Trophoblast cell (in vitro differentiated cells and primary cell): ENCODE measurements at regions not wholly inside any gene's neighbourhood (a gene's known extent, or its start where the extent isn't known, plus 50 kb on each side); places are given as distances from the start of the nearest gene placed in this dataset.

Experiments
- DNase-seq, 2 donors: peaks; one replicate each; pipeline ENCODE4 v3.0.0-alpha.2; 2016
- H2AFZ ChIP-seq: 2 replicates; pipeline ENCODE4 v1.6.1; 2013; ENCODE audit warnings: low read length, moderate library complexity, mild to moderate bottlenecking; ENCODE audit not compliant: insufficient read depth, poor library complexity
- H2AK5ac ChIP-seq: 2 replicates; pipeline ENCODE4 v1.6.1; 2013; ENCODE audit warnings: mild to moderate bottlenecking, low read length
- H2BK120ac ChIP-seq: 2 replicates; pipeline ENCODE4 v1.6.1; 2013; ENCODE audit warnings: low read length, mild to moderate bottlenecking, moderate library complexity; ENCODE audit not compliant: insufficient read depth, poor library complexity
- H2BK12ac ChIP-seq: 2 replicates; pipeline ENCODE4 v1.6.1; 2013; ENCODE audit warnings: mild to moderate bottlenecking, low read length, moderate library complexity
- H2BK5ac ChIP-seq: 2 replicates; pipeline ENCODE4 v1.6.1; 2013; ENCODE audit warnings: low read length, low read depth, moderate library complexity, mild to moderate bottlenecking; ENCODE audit not compliant: poor library complexity
- H3K14ac ChIP-seq: 2 replicates; pipeline ENCODE4 v1.6.1; 2013; ENCODE audit warnings: mild to moderate bottlenecking, low read length
- H3K18ac ChIP-seq: 2 replicates; pipeline ENCODE4 v1.6.1; 2013; ENCODE audit warnings: mild to moderate bottlenecking, low read length
- H3K23ac ChIP-seq: 2 replicates; pipeline ENCODE4 v1.6.1; 2013; ENCODE audit warnings: low read length
- H3K27ac ChIP-seq: 2 replicates; pipeline ENCODE4 v1.5.1; 2013; ENCODE audit warnings: low read depth, mild to moderate bottlenecking, inconsistent platforms, low read length, moderate library complexity
- H3K27me3 ChIP-seq: 2 replicates; pipeline ENCODE4 v1.6.1; 2013; ENCODE audit warnings: inconsistent platforms, mild to moderate bottlenecking, low read length, moderate library complexity; ENCODE audit not compliant: insufficient read depth
- H3K36me3 ChIP-seq, 2 experiments: 1 replicate in 1 of 2; 2 replicates in 1 of 2; pipeline ENCODE4 v1.6.1; 2013; ENCODE audit warnings: low read length in 2 of 2, mild to moderate bottlenecking in 2 of 2, moderate library complexity in 1 of 2; ENCODE audit not compliant: insufficient read depth in 2 of 2, control insufficient read depth in 1 of 2
- H3K4ac ChIP-seq: 2 replicates; pipeline ENCODE4 v1.6.1; 2013; ENCODE audit warnings: low read depth, mild to moderate bottlenecking, low read length, moderate library complexity
- H3K4me1 ChIP-seq, 2 experiments: 1 replicate in 1 of 2; 2 replicates in 1 of 2; pipeline ENCODE4 v1.6.1; 2013; ENCODE audit warnings: low read length in 2 of 2, mild to moderate bottlenecking in 2 of 2, moderate library complexity in 1 of 2; ENCODE audit not compliant: insufficient read depth in 2 of 2, control insufficient read depth in 1 of 2
- H3K4me2 ChIP-seq: 2 replicates; pipeline ENCODE4 v1.6.1; 2013; ENCODE audit warnings: inconsistent platforms, mild to moderate bottlenecking, low read length, moderate library complexity
- H3K4me3 ChIP-seq: 2 replicates; pipeline ENCODE4 v1.5.1; 2013; ENCODE audit warnings: mild to moderate bottlenecking, low read depth, low read length, inconsistent platforms
- H3K79me1 ChIP-seq: one replicate; pipeline ENCODE4 v1.6.1; 2013; ENCODE audit warnings: low read length
- H3K79me2 ChIP-seq: 2 replicates; pipeline ENCODE4 v1.6.1; 2013; ENCODE audit warnings: low read length, mild to moderate bottlenecking; ENCODE audit not compliant: control insufficient read depth, insufficient read depth, poor library complexity
- H3K9ac ChIP-seq: 2 replicates; pipeline ENCODE4 v1.6.1; 2013; ENCODE audit warnings: mild to moderate bottlenecking, low read length
- H3K9me3 ChIP-seq: 2 replicates; pipeline ENCODE4 v1.6.1; 2013; ENCODE audit warnings: low read depth, mild to moderate bottlenecking, control low read depth, inconsistent platforms, low read length; ENCODE audit not compliant: insufficient read depth
- H4K12ac ChIP-seq: 2 replicates; pipeline ENCODE4 v1.6.1; 2013; ENCODE audit warnings: low read depth, mild to moderate bottlenecking, low read length, moderate library complexity
- H4K8ac ChIP-seq: 2 replicates; pipeline ENCODE4 v1.6.1; 2013; ENCODE audit warnings: low read depth, mild to moderate bottlenecking, low read length, moderate library complexity
- H4K91ac ChIP-seq: one replicate; pipeline ENCODE4 v1.6.1; 2013; ENCODE audit warnings: low read depth, mild to moderate bottlenecking, low read length, moderate library complexity
- WGBS: extraction: QIAGEN DNeasy Blood & Tissue Kit; methylation state at CpG from one replicate; pipeline ENCODE4 v1.1.7; 2013; ENCODE audit warnings: missing lambda C conversion rate; ENCODE audit not compliant: insufficient read length, insufficient coverage; ENCODE audit errors: extremely low coverage; 5-methylcytosine and 5-hydroxymethylcytosine counted together

GRCh38 chr7:36090976-36091873, 61.8 kb upstream of the EEPD1 start:
- Histone ChIP-seq H2AFZ (no peak overlapping the region), H2AK5ac (peak overlapping the region; percentile 41), H3K14ac (peak overlapping the region; percentile 14), H3K4me3 (no peak overlapping the region), H4K8ac (peak overlapping the region; percentile 4), H3K9ac (no peak overlapping the region), H2BK120ac (peak overlapping the region; percentile 24), H2BK12ac (peak overlapping the region; percentile 24), H4K12ac (no peak overlapping the region), H4K91ac (peak overlapping the region; percentile 43), H3K4me1 (peaks cover 0 to 2% of the 10 kb centered on the region in 2 experiments), H3K27me3 (no peaks in the 10 kb centered on the region), H3K79me2 (peaks cover 2% of the 10 kb centered on the region), H3K4ac (no peak overlapping the region), H3K9me3 (peaks cover 5% of the 10 kb centered on the region), H2BK5ac (no peak overlapping the region), H3K36me3 (no peaks in the 10 kb centered on the region), H3K4me2 (no peak overlapping the region), H3K27ac (peak overlapping the region; percentile 46), H3K23ac (no peak overlapping the region), H3K18ac (no peak overlapping the region), H3K79me1 (peaks cover 4% of the 10 kb centered on the region)
- no peak for DNase-seq
- no CpG with 5 or more reads among the region's 9 CpGs for WGBS

GRCh38 chr7:36091874-36092176, 61.2 kb upstream of the EEPD1 start:
- Histone ChIP-seq H3K4me2 (no peak overlapping the region), H3K4me1 (peaks cover 0 to 2% of the 10 kb centered on the region in 2 experiments), H4K91ac (peak overlapping the region; percentile 34), H3K27me3 (no peaks in the 10 kb centered on the region), H3K4me3 (no peak overlapping the region), H3K9ac (no peak overlapping the region), H3K23ac (no peak overlapping the region), H4K8ac (peak overlapping the region; percentile 4), H3K79me2 (peaks cover 2% of the 10 kb centered on the region), H2AK5ac (peak overlapping the region; percentile 41), H2BK5ac (no peak overlapping the region), H3K4ac (no peak overlapping the region), H3K9me3 (peaks cover 5% of the 10 kb centered on the region), H3K18ac (no peak overlapping the region), H3K79me1 (peaks cover 4% of the 10 kb centered on the region), H3K36me3 (no peaks in the 10 kb centered on the region), H3K27ac (peak overlapping the region; percentile 46), H2BK12ac (no peak overlapping the region), H2BK120ac (no peak overlapping the region), H3K14ac (peak overlapping the region; percentile 14), H4K12ac (no peak overlapping the region), H2AFZ (no peak overlapping the region)
- no peak for DNase-seq
- WGBS: no CpG with 5 or more reads among the region's 2 CpGs

GRCh38 chr7:36092221-36092771, 60.8 kb upstream of the EEPD1 start:
- Histone ChIP-seq H3K4me2 (no peak overlapping the region), H3K79me1 (peaks cover 4% of the 10 kb centered on the region), H3K18ac (no peak overlapping the region), H3K4me3 (no peak overlapping the region), H3K36me3 (no peaks in the 10 kb centered on the region), H2AK5ac (no peak overlapping the region), H4K8ac (no peak overlapping the region), H3K9ac (peak overlapping the region; percentile 42), H2AFZ (no peak overlapping the region), H4K91ac (peak overlapping the region; percentile 82), H3K14ac (peak overlapping the region; percentile 55), H2BK12ac (no peak overlapping the region), H3K4me1 (peaks cover 0 to 2% of the 10 kb centered on the region in 2 experiments), H3K4ac (no peak overlapping the region), H2BK120ac (peak overlapping the region; percentile 71), H3K23ac (no peak overlapping the region), H3K27ac (peak overlapping the region; percentile 46), H4K12ac (no peak overlapping the region), H2BK5ac (peak overlapping the region; percentile 51), H3K9me3 (peaks cover 5% of the 10 kb centered on the region), H3K27me3 (no peaks in the 10 kb centered on the region), H3K79me2 (peaks cover 2% of the 10 kb centered on the region)
- no CpG with 5 or more reads among the region's 11 CpGs for WGBS
- DNase-seq: no peak

GRCh38 chr7:36096460-36097095, 56.5 kb upstream of the EEPD1 start:
- Histone ChIP-seq H3K4me3 (no peak overlapping the region), H4K91ac (no peak overlapping the region), H3K36me3 (no peaks in the 10 kb centered on the region), H3K27ac (no peak overlapping the region), H3K23ac (no peak overlapping the region), H3K4ac (no peak overlapping the region), H3K27me3 (no peaks in the 10 kb centered on the region), H4K8ac (no peak overlapping the region), H2BK5ac (no peak overlapping the region), H2BK12ac (no peak overlapping the region), H3K14ac (no peak overlapping the region), H3K4me2 (no peak overlapping the region), H3K79me1 (no peaks in the 10 kb centered on the region), H3K4me1 (peaks cover 0 to 2% of the 10 kb centered on the region in 2 experiments), H3K9ac (no peak overlapping the region), H3K79me2 (peaks cover 2% of the 10 kb centered on the region), H4K12ac (no peak overlapping the region), H3K9me3 (no peaks in the 10 kb centered on the region), H2AK5ac (no peak overlapping the region), H3K18ac (no peak overlapping the region), H2AFZ (no peak overlapping the region), H2BK120ac (no peak overlapping the region)
- DNase-seq: no peak
- WGBS: no CpG with 5 or more reads among the region's 6 CpGs
